GM23248 (cell line): ENCODE measurements at regions not wholly inside any gene's neighbourhood (a gene's known extent, or its start where the extent isn't known, plus 50 kb on each side); places are given as distances from the start of the nearest gene placed in this dataset.

Experiments used
- EZH2 ChIP-seq: fragments of 200-600 bp; sonication (generic); IDR thresholded peaks from 2 replicates; pipeline ENCODE4 v1.6.1; 2018; ENCODE audit warnings: antibody characterized with exemption, mild to moderate bottlenecking; ENCODE audit not compliant: insufficient read depth, poor library complexity, severe bottlenecking
- EZH2phosphoT487 ChIP-seq: fragments of 200-600 bp; sonication (generic); IDR thresholded peaks from 2 replicates; pipeline ENCODE4 v1.6.1; 2018; ENCODE audit warnings: antibody characterized with exemption, moderate library complexity, mild to moderate bottlenecking, low read depth; ENCODE audit not compliant: insufficient read depth

DNA sequence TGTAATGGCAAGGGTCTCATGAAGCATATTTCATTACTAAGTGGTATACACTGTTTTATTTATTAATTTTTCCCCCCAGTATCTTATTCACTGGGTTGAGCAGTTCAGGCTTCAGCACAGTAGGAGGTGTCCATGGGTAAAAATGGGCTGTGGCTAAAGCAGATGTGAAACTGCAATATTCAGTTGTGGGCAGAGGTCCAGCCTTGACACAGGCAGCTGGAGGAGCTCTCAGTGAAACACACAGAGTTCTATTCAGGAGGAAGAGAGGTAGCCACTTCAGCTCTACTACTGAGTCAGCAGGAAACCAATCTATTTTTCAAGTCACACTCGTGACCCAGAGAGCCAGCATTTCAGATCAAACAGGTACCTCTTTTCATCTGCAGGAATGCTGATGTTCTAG is 418.3 kb downstream of the CDH10 start:
- TF ChIP-seq EZH2phosphoT487 (no peak), EZH2 (no peak)
